A549 (cell line): ENCODE measurements at regions not wholly inside any gene's neighbourhood (a gene's known extent, or its start where the extent isn't known, plus 50 kb on each side); places are given as distances from the start of the nearest gene placed in this dataset.

ENCODE experiments used
- ATAC-seq, 2 experiments: fragments of 200-7000 bp in 1 of 2; fragments of >200 bp in 1 of 2; cut with Nextera tagmentation in 1 of 2; cut with Tn5 transposase in 1 of 2; 3 replicates each; pipeline versions ENCODE4 v1.8.0 to v1.9.1; 2018 to 2020; ENCODE audit warnings: mild to moderate bottlenecking in 1 of 2, moderate library complexity in 1 of 2
- CTCF ChIA-PET: fragments of 300-600 bp; sonication (Branson Sonifier 250); formaldehyde crosslinking; extraction: SDS; loops from one replicate; lab custom pipeline; 2021; ENCODE audit warnings: antibody characterized with exemption, inconsistent platforms; lab: Yijun Ruan, JAX
- POLR2A ChIA-PET: fragments of 350-600 bp; formaldehyde crosslinking; extraction: SDS; loops from one replicate; lab custom pipeline; 2021; ENCODE audit warnings: antibody characterized with exemption, inconsistent platforms; lab: Yijun Ruan, JAX
- DNase-seq, 2 experiments: peaks; one replicate each; pipeline versions ENCODE4 v3.0.0 to v3.0.0-alpha.2; 2011 to 2016; ENCODE audit warnings: low read depth in 1 of 2, low spot score in 1 of 2
- FAIRE-seq: peaks from 2 replicates; lab custom pipeline; 2011; peaks lifted over from hg19 to GRCh38; lab: Jason Lieb, UNC
- H3K27ac ChIP-seq, 2 experiments: fragments of >200 bp; sonication (Bioruptor Twin); formaldehyde crosslinking; 3 replicates each; pipeline ENCODE4 v1.5.1; 2016 to 2017
- H3K4me1 ChIP-seq: fragments of >200 bp; sonication (Bioruptor Twin); formaldehyde crosslinking; 3 replicates; pipeline ENCODE4 v1.6.1; 2016
- H3K4me2 ChIP-seq: fragments of >200 bp; sonication (Bioruptor Twin); formaldehyde crosslinking; 3 replicates; pipeline ENCODE4 v1.6.1; 2016
- H3K4me3 ChIP-seq: fragments of >200 bp; sonication (Bioruptor Twin); formaldehyde crosslinking; 3 replicates; pipeline ENCODE4 v1.5.1; 2016
- H3K9me3 ChIP-seq: fragments of >200 bp; sonication (Bioruptor Twin); formaldehyde crosslinking; 3 replicates; pipeline ENCODE4 v1.6.1; 2016
- ATOH8 ChIP-seq: fragments of 250-450 bp; sonication (Bioruptor Pico); IDR thresholded peaks from 2 replicates; pipeline ENCODE4 v1.5.0; 2020; ENCODE audit warnings: low read depth, mild to moderate bottlenecking, moderate library complexity
- BCL3 ChIP-seq: fragments of >200 bp; sonication (Bioruptor Twin); formaldehyde crosslinking; IDR thresholded peaks from 3 replicates; pipeline ENCODE4 v1.6.1; 2016
- CBX8 ChIP-seq: fragments of 200-600 bp; sonication (generic); IDR thresholded peaks from 2 replicates; pipeline ENCODE4 v1.6.1; 2016
- CHD4 ChIP-seq: fragments of 200-600 bp; sonication (generic); IDR thresholded peaks from 2 replicates; pipeline ENCODE4 v1.6.1; 2016; ENCODE audit warnings: antibody characterized with exemption, mild to moderate bottlenecking, borderline replicate concordance
- CTCF ChIP-seq: fragments of >200 bp; sonication (Bioruptor Twin); formaldehyde crosslinking; IDR thresholded peaks from 3 replicates; pipeline ENCODE4 v1.5.1; 2016
- EHMT2 ChIP-seq: fragments of 200-600 bp; sonication (generic); IDR thresholded peaks from 2 replicates; pipeline ENCODE4 v1.6.1; 2016; ENCODE audit warnings: antibody characterized with exemption, low read depth, mild to moderate bottlenecking, moderate library complexity
- FOSB ChIP-seq: fragments of 250-450 bp; sonication (Bioruptor Pico); IDR thresholded peaks from 2 replicates; pipeline ENCODE4 v1.5.0; 2020; ENCODE audit warnings: mild to moderate bottlenecking, moderate library complexity
- FOXS1 ChIP-seq: fragments of 250-450 bp; sonication (Bioruptor Pico); IDR thresholded peaks from 2 replicates; pipeline ENCODE4 v1.5.0; 2020; ENCODE audit warnings: mild to moderate bottlenecking, moderate library complexity
- GATA3 ChIP-seq: IDR thresholded peaks from 2 replicates; pipeline ENCODE4 v1.6.1; 2012; ENCODE audit warnings: borderline replicate concordance
- HEYL ChIP-seq: fragments of 250-450 bp; sonication (Bioruptor Pico); IDR thresholded peaks from 2 replicates; pipeline ENCODE4 v1.8.0; 2021; ENCODE audit warnings: mild to moderate bottlenecking, moderate library complexity
- HOXB13 ChIP-seq: fragments of 250-450 bp; sonication (Bioruptor Pico); IDR thresholded peaks from 2 replicates; pipeline ENCODE4 v1.5.0; 2020; ENCODE audit warnings: low read depth, mild to moderate bottlenecking, moderate library complexity
- HOXB5 ChIP-seq: fragments of 250-450 bp; sonication (Bioruptor Pico); IDR thresholded peaks from 2 replicates; pipeline ENCODE4 v1.5.0; 2020; ENCODE audit warnings: mild to moderate bottlenecking, moderate library complexity
- JUN ChIP-seq, 2 experiments: fragments of >200 bp; sonication (Bioruptor Twin); formaldehyde crosslinking; IDR thresholded peaks; 2 replicates in 1 of 2; 3 replicates in 1 of 2; pipeline ENCODE4 v1.6.1; 2016 to 2017
- JUNB ChIP-seq: fragments of >200 bp; sonication (Bioruptor Twin); formaldehyde crosslinking; IDR thresholded peaks from 2 replicates; pipeline ENCODE4 v1.6.1; 2016
- MAX ChIP-seq: IDR thresholded peaks from 2 replicates; pipeline ENCODE4 v1.6.1; 2012
- MYC ChIP-seq: IDR thresholded peaks from 2 replicates; pipeline ENCODE4 v1.6.1; 2012; ENCODE audit warnings: mild to moderate bottlenecking, inconsistent platforms, low read length, improper control_type of control experiment, borderline replicate concordance
- NFE2L2 ChIP-seq: fragments of 150-350 bp; conservative IDR thresholded peaks from 2 replicates; pipeline ENCODE4 v1.6.1; 2014; ENCODE audit warnings: low read length
- NPAS2 ChIP-seq: fragments of 250-450 bp; sonication (Bioruptor Pico); IDR thresholded peaks from 2 replicates; pipeline ENCODE4 v1.8.0; 2022; ENCODE audit warnings: mild to moderate bottlenecking, moderate library complexity, borderline replicate concordance
- NR3C1 ChIP-seq: fragments of >200 bp; sonication (Bioruptor Twin); formaldehyde crosslinking; IDR thresholded peaks from 3 replicates; pipeline ENCODE4 v1.6.1; 2017
- POLR2A ChIP-seq: IDR thresholded peaks from 2 replicates; pipeline ENCODE4 v1.6.1; 2012; ENCODE audit warnings: mild to moderate bottlenecking, low read length
- RAD21 ChIP-seq, 2 experiments: fragments of >200 bp in 1 of 2; sonication (Bioruptor Twin) in 1 of 2; formaldehyde crosslinking in 1 of 2; IDR thresholded peaks in 1 of 2; conservative IDR thresholded peaks in 1 of 2; 2 replicates in 1 of 2; 3 replicates in 1 of 2; pipeline ENCODE4 v1.6.1; 2012 to 2018; ENCODE audit warnings: inconsistent platforms in 1 of 2
- RCOR1 ChIP-seq: fragments of 150-350 bp; IDR thresholded peaks from 2 replicates; pipeline ENCODE4 v1.6.1; 2014; ENCODE audit warnings: antibody characterized with exemption, low read length, low read depth
- SMC3 ChIP-seq: fragments of >200 bp; sonication (Bioruptor Twin); formaldehyde crosslinking; IDR thresholded peaks from 3 replicates; pipeline ENCODE4 v1.6.1; 2018; ENCODE audit warnings: inconsistent platforms
- TFCP2L1 ChIP-seq: fragments of 250-450 bp; sonication (Bioruptor Pico); IDR thresholded peaks from 2 replicates; pipeline ENCODE4 v1.5.0; 2021; ENCODE audit warnings: mild to moderate bottlenecking
- ZFP36 ChIP-seq: fragments of 450-650 bp; IDR thresholded peaks from 2 replicates; pipeline ENCODE4 v1.6.1; 2014; ENCODE audit warnings: borderline replicate concordance; ENCODE audit not compliant: partially characterized antibody
- ZNF302 ChIP-seq: fragments of 250-450 bp; sonication (Bioruptor Pico); IDR thresholded peaks from 2 replicates; pipeline ENCODE4 v1.9.0; 2021; ENCODE audit warnings: inconsistent platforms, mild to moderate bottlenecking, moderate library complexity
- WGBS: methylation state at CpG from one replicate; pipeline ENCODE4 v1.1.6; 2017; ENCODE audit errors: missing lambda C conversion rate; 5-methylcytosine and 5-hydroxymethylcytosine counted together
- TF ChIP-seq, protein P1 (sequence below): fragments of 450-650 bp; IDR thresholded peaks from 2 replicates; pipeline ENCODE4 v1.6.1; 2014; ENCODE audit warnings: antibody characterized with exemption

- FAIRE-seq (no peak), DNase-seq (no peak), ATAC-seq (no peak)
- CTCF ChIA-PET = no interaction called here
- Histone ChIP-seq H3K4me3 (no peak overlapping the region), H3K4me2 (no peak overlapping the region), H3K9me3 (no peaks in the 10 kb centered on the region), H3K27ac (no peak overlapping the region), H3K4me1 (no peaks in the 10 kb centered on the region)
- TF ChIP-seq BCL3 (no peak), MAX (no peak), ZNF302 (no peak), JUN (IDR thresholded peaks at IDR 0.05) (no peak), FOXS1 (CRISPR knock-in tag) (no peak), JUNB (no peak), GATA3 (no peak), CBX8 (no peak), HOXB13 (CRISPR knock-in tag) (no peak), POLR2A (no peak), CHD4 (no peak), CTCF (no peak)
- POLR2A ChIA-PET = no interaction called here
Observed at GRCh38 chr12:42854826-42855225, 265.3 kb upstream of the PRICKLE1 start.

GRCh38 chr12:42854208-42854607 is 264.7 kb upstream of the PRICKLE1 start:
- 34% methylated on average over 2 of the region's 2 CpGs for WGBS
- ChIA-PET POLR2A (no interaction called here), CTCF (no interaction called here)
- ATAC-seq (no peak), FAIRE-seq (no peak), DNase-seq (no peak)
- no peak overlapping the region for H3K27ac ChIP-seq
- H3K4me1 ChIP-seq = no peaks in the 10 kb centered on the region
- no peak for TF ChIP-seq HOXB5 (CRISPR knock-in tag)
- H3K4me2 ChIP-seq = no peak overlapping the region
- no peak overlapping the region for H3K4me3 ChIP-seq
- H3K9me3 ChIP-seq = no peaks in the 10 kb centered on the region

DNA sequence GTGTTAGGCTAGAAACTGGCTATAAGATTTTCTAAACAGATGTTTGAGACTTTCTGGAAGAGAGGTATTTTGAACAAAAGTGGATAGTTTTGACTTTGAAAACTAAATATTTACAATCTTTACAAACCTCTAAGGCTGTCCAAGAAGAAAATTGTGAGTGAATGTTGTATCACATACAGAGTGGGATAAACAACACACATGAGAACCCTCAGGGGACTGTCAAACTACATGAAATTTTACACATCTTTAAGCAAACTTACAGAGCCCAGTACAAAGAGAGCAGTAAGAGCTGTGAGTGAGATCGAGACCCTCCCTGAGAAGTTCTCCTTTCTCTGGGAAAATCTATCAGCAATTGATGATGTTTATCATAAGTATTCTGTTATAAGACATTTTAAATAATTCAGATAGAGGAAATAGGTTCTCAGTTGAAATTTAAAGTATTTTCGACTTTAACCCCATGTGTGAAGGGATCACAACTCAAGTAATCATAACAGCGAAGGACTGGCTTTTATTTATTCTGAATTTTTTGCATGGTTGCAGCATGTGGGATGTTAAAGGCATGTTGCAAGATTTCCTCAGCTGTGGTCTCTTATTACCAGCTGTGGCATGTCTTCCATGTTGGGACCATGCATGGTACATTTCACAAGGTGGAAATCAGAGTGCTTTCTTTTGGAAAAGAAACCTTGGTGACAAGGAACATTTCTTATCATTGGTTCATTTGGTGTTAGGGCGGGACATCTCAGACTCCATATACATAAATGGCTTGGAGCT is 264.0 kb upstream of the PRICKLE1 start:
- no peak for FAIRE-seq
- 17% methylated on average over 4 of the region's 4 CpGs for WGBS
- no peak overlapping the region for H3K4me2 ChIP-seq

More for the DNA sequence above, 264.0 kb upstream of the PRICKLE1 start:
- no peak overlapping the region for H3K27ac ChIP-seq
- ChIA-PET POLR2A (no interaction called here), CTCF (no interaction called here)
- TF ChIP-seq NPAS2 (no peak), ZFP36 (no peak), HOXB13 (CRISPR knock-in tag) (no peak), SMC3 (no peak), MYC (no peak), RCOR1 (no peak), ATOH8 (CRISPR knock-in tag) (no peak), FOSB (CRISPR knock-in tag) (no peak), FOXS1 (CRISPR knock-in tag) (no peak), RAD21 (conservative IDR thresholded peaks at IDR 0.05 in 1 of 2, IDR thresholded peaks at IDR 0.05 in 1 of 2) (no peak), BCL3 (no peak), MAX (no peak), HEYL (no peak), HOXB5 (CRISPR knock-in tag) (no peak), EHMT2 (no peak), TFCP2L1 (CRISPR knock-in tag) (no peak), NR3C1 (no peak), NFE2L2 (no peak)
- TF ChIP-seq, protein P1, sequence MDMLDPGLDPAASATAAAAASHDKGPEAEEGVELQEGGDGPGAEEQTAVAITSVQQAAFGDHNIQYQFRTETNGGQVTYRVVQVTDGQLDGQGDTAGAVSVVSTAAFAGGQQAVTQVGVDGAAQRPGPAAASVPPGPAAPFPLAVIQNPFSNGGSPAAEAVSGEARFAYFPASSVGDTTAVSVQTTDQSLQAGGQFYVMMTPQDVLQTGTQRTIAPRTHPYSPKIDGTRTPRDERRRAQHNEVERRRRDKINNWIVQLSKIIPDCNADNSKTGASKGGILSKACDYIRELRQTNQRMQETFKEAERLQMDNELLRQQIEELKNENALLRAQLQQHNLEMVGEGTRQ = no peak
- H3K9me3 ChIP-seq = no peaks in the 10 kb centered on the region
- DNase-seq (no peak), ATAC-seq (no peak)
- H3K4me3 ChIP-seq = no peak overlapping the region
- H3K4me1 ChIP-seq = no peaks in the 10 kb centered on the region
